ENCODE measurements at regions not wholly inside any gene's neighbourhood (a gene's known extent, or its start where the extent isn't known, plus 50 kb on each side); places are given as distances from the start of the nearest gene placed in this dataset.

- peaks cover 0 to 9% (median 4%) of the 10 kb centered on the region in 4 donors for H3K4me1 ChIP-seq
- TF ChIP-seq, protein P1, sequence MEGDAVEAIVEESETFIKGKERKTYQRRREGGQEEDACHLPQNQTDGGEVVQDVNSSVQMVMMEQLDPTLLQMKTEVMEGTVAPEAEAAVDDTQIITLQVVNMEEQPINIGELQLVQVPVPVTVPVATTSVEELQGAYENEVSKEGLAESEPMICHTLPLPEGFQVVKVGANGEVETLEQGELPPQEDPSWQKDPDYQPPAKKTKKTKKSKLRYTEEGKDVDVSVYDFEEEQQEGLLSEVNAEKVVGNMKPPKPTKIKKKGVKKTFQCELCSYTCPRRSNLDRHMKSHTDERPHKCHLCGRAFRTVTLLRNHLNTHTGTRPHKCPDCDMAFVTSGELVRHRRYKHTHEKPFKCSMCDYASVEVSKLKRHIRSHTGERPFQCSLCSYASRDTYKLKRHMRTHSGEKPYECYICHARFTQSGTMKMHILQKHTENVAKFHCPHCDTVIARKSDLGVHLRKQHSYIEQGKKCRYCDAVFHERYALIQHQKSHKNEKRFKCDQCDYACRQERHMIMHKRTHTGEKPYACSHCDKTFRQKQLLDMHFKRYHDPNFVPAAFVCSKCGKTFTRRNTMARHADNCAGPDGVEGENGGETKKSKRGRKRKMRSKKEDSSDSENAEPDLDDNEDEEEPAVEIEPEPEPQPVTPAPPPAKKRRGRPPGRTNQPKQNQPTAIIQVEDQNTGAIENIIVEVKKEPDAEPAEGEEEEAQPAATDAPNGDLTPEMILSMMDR (IDR thresholded peaks at IDR 0.05) = no peak
- TF ChIP-seq POLR2A (IDR thresholded peaks at IDR 0.05) = no peak
- intact Hi-C loops (cut with DNase I) = no loop called here
- H3K9me3 ChIP-seq = no peaks in the 10 kb centered on the region
- no peaks in the 10 kb centered on the region for H3K36me3 ChIP-seq
- ATAC-seq = peak; percentile 69 to 87 (median 80)
- no peak overlapping the region for H3K4me3 ChIP-seq
- no peak for DNase-seq
- H3K27ac ChIP-seq = no peak overlapping the region
- no peaks in the 10 kb centered on the region for H3K27me3 ChIP-seq
- WGBS (ENCODE audit: insufficient coverage, low coverage, low lambda C conversion rate, missing lambda C conversion rate) = 10% methylated on average over 1 of the region's 1 CpG
Observed at GRCh38 chr11:31912808-31913207, 101.7 kb upstream of the PAX6 start.

GRCh38 chr11:31910950-31911576 is 99.9 kb upstream of the PAX6 start:
- H3K9me3 ChIP-seq = no peaks in the 10 kb centered on the region
- H3K36me3 ChIP-seq = no peaks in the 10 kb centered on the region
- TF ChIP-seq POLR2A (IDR thresholded peaks at IDR 0.05) = no peak
- 90% methylated on average over 1 of the region's 1 CpG for WGBS (ENCODE audit: insufficient coverage, low coverage, low lambda C conversion rate, missing lambda C conversion rate)
- no peaks in the 10 kb centered on the region for H3K27me3 ChIP-seq
- H3K27ac ChIP-seq = no peak overlapping the region
- intact Hi-C loops (cut with DNase I) = no loop called here
- ATAC-seq = peak; percentile 71 to 88 (median 80)
- H3K4me1 ChIP-seq = peaks cover 0 to 9% (median 4%) of the 10 kb centered on the region in 4 donors
- no peak overlapping the region for H3K4me3 ChIP-seq
- no peak for DNase-seq

- ATAC-seq (peak; percentile 95 to 98 (median 96)), DNase-seq (peak; percentile 74 to 91 (median 87))
- TF ChIP-seq, protein P1 (IDR thresholded peaks at IDR 0.05) = no peak
- TF ChIP-seq POLR2A (IDR thresholded peaks at IDR 0.05) = no peak
- Histone ChIP-seq H3K4me3 (peak overlapping the region in 1 of 3 donors; percentile 9), H3K27ac (peak overlapping the region in 2 of 3 donors; percentile 39 to 67), H3K27me3 (no peaks in the 10 kb centered on the region), H3K4me1 (peaks cover 0 to 14% (median 6%) of the 10 kb centered on the region in 4 donors), H3K9me3 (no peaks in the 10 kb centered on the region), H3K36me3 (no peaks in the 10 kb centered on the region)
- intact Hi-C loops (cut with DNase I) = no loop called here
- 20% methylated on average over 9 of the region's 14 CpGs for WGBS (ENCODE audit: insufficient coverage, low coverage, low lambda C conversion rate, missing lambda C conversion rate)
Observed at GRCh38 chr11:31903225-31904074, 92.3 kb upstream of the PAX6 start.

GRCh38 chr11:31902706-31903105 is 91.6 kb upstream of the PAX6 start:
- Histone ChIP-seq H3K27me3 (no peaks in the 10 kb centered on the region), H3K4me1 (peaks cover 0 to 14% (median 6%) of the 10 kb centered on the region in 4 donors), H3K9me3 (no peaks in the 10 kb centered on the region), H3K36me3 (no peaks in the 10 kb centered on the region), H3K27ac (peak overlapping the region in 2 of 3 donors; percentile 39 to 57), H3K4me3 (no peak overlapping the region)
- DNase-seq (no peak), ATAC-seq (peak in 1 of 4 donors; percentile 19)
- TF ChIP-seq POLR2A (IDR thresholded peaks at IDR 0.05) = no peak
- TF ChIP-seq, protein P1 (IDR thresholded peaks at IDR 0.05) = no peak
- intact Hi-C loops (cut with DNase I) = no loop called here
- WGBS (ENCODE audit: insufficient coverage, low coverage, low lambda C conversion rate, missing lambda C conversion rate) = 71% methylated on average over 3 of the region's 5 CpGs

DNA sequence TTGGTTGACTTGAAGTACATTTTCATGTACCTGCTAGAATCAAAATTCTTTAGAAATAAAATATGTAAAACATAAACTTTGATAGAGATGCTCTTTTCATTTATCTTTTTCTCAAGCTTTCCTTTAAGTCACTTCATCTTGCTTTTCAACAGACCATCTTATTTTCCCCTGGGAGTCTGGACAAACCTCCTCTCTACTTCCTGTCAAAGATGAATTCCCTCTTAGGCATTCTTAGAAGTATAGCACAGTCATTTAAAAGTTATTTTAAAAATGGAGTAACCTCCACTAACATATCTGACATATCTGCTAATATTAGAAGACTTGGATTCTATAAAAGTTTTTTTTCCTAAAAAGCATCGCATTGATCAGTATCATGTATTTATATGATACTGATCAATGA is 84.8 kb upstream of the PAX6 start:
- WGBS (ENCODE audit: insufficient coverage, low coverage, low lambda C conversion rate, missing lambda C conversion rate) = 74% methylated on average over 1 of the region's 1 CpG
- no peak for ATAC-seq
- no peak for DNase-seq
- intact Hi-C loops (cut with DNase I) = no loop called here
- Histone ChIP-seq H3K9me3 (no peaks in the 10 kb centered on the region), H3K27me3 (no peaks in the 10 kb centered on the region), H3K4me3 (no peak overlapping the region), H3K4me1 (no peaks in the 10 kb centered on the region), H3K36me3 (no peaks in the 10 kb centered on the region), H3K27ac (no peak overlapping the region)
- no peak for TF ChIP-seq POLR2A (IDR thresholded peaks at IDR 0.05)
- TF ChIP-seq, protein P1 (IDR thresholded peaks at IDR 0.05) = no peak
